ENCODE measurements at regions not wholly inside any gene's neighbourhood (a gene's known extent, or its start where the extent isn't known, plus 50 kb on each side); places are given as distances from the start of the nearest gene placed in this dataset.

GRCh38 chr20:48456366-48457192 lies 371.2 kb downstream of the PREX1 start:
- TF ChIP-seq, protein P1, sequence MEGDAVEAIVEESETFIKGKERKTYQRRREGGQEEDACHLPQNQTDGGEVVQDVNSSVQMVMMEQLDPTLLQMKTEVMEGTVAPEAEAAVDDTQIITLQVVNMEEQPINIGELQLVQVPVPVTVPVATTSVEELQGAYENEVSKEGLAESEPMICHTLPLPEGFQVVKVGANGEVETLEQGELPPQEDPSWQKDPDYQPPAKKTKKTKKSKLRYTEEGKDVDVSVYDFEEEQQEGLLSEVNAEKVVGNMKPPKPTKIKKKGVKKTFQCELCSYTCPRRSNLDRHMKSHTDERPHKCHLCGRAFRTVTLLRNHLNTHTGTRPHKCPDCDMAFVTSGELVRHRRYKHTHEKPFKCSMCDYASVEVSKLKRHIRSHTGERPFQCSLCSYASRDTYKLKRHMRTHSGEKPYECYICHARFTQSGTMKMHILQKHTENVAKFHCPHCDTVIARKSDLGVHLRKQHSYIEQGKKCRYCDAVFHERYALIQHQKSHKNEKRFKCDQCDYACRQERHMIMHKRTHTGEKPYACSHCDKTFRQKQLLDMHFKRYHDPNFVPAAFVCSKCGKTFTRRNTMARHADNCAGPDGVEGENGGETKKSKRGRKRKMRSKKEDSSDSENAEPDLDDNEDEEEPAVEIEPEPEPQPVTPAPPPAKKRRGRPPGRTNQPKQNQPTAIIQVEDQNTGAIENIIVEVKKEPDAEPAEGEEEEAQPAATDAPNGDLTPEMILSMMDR (conservative IDR thresholded peaks at IDR 0.05) = no peak
- TF ChIP-seq ZFX (IDR thresholded peaks at IDR 0.05) = no peak

Measured in C4-2B (cell line).